Central memory CD8-positive, alpha-beta T cell (primary cell): ENCODE measurements at regions not wholly inside any gene's neighbourhood (a gene's known extent, or its start where the extent isn't known, plus 50 kb on each side); places are given as distances from the start of the nearest gene placed in this dataset.

Source experiments
- ATAC-seq: fragments of 150-1000 bp; cut with Tn5 transposase; replicated peaks from 2 replicates; pipeline ENCODE4 v1.10.0; 2022; ENCODE audit warnings: mild to moderate bottlenecking, moderate FRiP score, moderate number of reproducible peaks; ENCODE audit not compliant: poor library complexity, severe bottlenecking; ENCODE audit errors: extremely low read depth
- DNase-seq, 2 donors: peaks; one replicate each; pipeline ENCODE4 v3.0.0; 2021; ENCODE audit warnings: low spot score in 2 of 2
- H3K27ac Mint-ChIP-seq: one replicate; pipeline ENCODE4 v1.8.0; 2022; ENCODE audit warnings: low read depth, mild to moderate bottlenecking, moderate library complexity, mixed read lengths
- H3K27me3 Mint-ChIP-seq: one replicate; pipeline ENCODE4 v1.8.0; 2022; ENCODE audit warnings: mixed read lengths
- H3K36me3 Mint-ChIP-seq: one replicate; pipeline ENCODE4 v1.8.0; 2022; ENCODE audit warnings: mild to moderate bottlenecking, moderate library complexity, mixed read lengths; ENCODE audit not compliant: insufficient read depth
- H3K4me1 Mint-ChIP-seq: one replicate; pipeline ENCODE4 v1.8.0; 2022; ENCODE audit warnings: mixed read lengths
- H3K4me3 Mint-ChIP-seq: one replicate; pipeline ENCODE4 v1.8.0; 2022; ENCODE audit warnings: mild to moderate bottlenecking, moderate library complexity, mixed read lengths
- H3K9me3 Mint-ChIP-seq: one replicate; pipeline ENCODE4 v1.8.0; 2022; ENCODE audit warnings: mixed read lengths

GRCh38 chr2:22887426-22887825 is 497.6 kb upstream of the KLHL29 start:
- DNase-seq (no peak), ATAC-seq (no peak)
- H3K27ac Mint-ChIP-seq, result no peak overlapping the region
- H3K27me3 Mint-ChIP-seq, result no peaks in the 10 kb centered on the region
- H3K4me1 Mint-ChIP-seq, result no peaks in the 10 kb centered on the region
- no peak overlapping the region for H3K4me3 Mint-ChIP-seq
- no peaks in the 10 kb centered on the region for H3K36me3 Mint-ChIP-seq
- H3K9me3 Mint-ChIP-seq, result peaks cover 17% of the 10 kb centered on the region

GRCh38 chr2:22887845-22888244 is 497.1 kb upstream of the KLHL29 start:
- Mint-ChIP-seq H3K27ac (no peak overlapping the region), H3K27me3 (no peaks in the 10 kb centered on the region), H3K4me1 (no peaks in the 10 kb centered on the region), H3K9me3 (peaks cover 17% of the 10 kb centered on the region), H3K4me3 (no peak overlapping the region), H3K36me3 (no peaks in the 10 kb centered on the region)
- DNase-seq, result no peak
- ATAC-seq, result no peak

GRCh38 chr2:22890132-22890531 is 494.8 kb upstream of the KLHL29 start:
- no peaks in the 10 kb centered on the region for H3K4me1 Mint-ChIP-seq
- H3K36me3 Mint-ChIP-seq, result no peaks in the 10 kb centered on the region
- no peak for ATAC-seq
- no peaks in the 10 kb centered on the region for H3K27me3 Mint-ChIP-seq
- H3K9me3 Mint-ChIP-seq, result peaks cover 11% of the 10 kb centered on the region
- DNase-seq, result no peak
- H3K4me3 Mint-ChIP-seq, result no peak overlapping the region
- no peak overlapping the region for H3K27ac Mint-ChIP-seq

DNA sequence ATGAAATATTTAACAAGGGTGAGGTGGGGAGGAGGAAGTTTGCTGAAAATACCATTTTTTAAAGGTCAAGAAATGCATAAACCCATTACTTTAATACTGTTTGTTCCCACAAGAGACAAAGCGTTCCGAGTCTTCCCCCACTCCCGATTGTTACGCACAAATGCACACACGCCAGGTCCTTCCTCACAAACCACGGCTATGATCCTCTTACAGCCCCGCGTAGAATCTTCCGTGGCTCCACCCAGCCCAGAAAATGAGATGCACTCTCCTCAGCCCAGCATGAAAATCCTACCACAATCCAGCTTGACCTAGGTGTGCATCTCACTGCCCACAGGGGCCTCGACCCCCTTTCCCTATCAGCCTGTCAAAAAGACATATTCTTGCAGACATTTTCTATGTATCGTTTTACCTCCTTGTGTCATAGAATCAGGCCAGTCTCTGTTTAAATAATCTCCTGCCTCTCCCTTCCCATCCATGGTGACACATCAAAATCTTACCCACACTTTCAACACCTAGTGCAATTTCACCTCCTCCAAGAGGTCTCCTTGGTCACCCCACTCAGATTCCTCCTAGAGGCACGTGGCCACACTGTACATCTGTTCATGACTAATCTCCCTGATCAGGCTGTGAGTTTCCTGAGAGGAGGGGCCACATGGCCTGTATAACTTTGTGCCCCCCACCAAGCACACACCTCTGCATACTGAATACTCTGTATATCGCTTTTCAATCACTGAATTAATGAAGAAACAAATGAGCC is 491.0 kb upstream of the KLHL29 start:
- H3K36me3 Mint-ChIP-seq, result no peaks in the 10 kb centered on the region
- peaks cover 6% of the 10 kb centered on the region for H3K9me3 Mint-ChIP-seq
- no peaks in the 10 kb centered on the region for H3K27me3 Mint-ChIP-seq
- H3K4me1 Mint-ChIP-seq, result no peaks in the 10 kb centered on the region
- no peak overlapping the region for H3K27ac Mint-ChIP-seq
- no peak for ATAC-seq
- no peak overlapping the region for H3K4me3 Mint-ChIP-seq
- DNase-seq, result no peak

GRCh38 chr2:22894761-22895160 is 490.2 kb upstream of the KLHL29 start:
- Mint-ChIP-seq H3K9me3 (peaks cover 10% of the 10 kb centered on the region), H3K27ac (no peak overlapping the region), H3K4me1 (no peaks in the 10 kb centered on the region), H3K27me3 (no peaks in the 10 kb centered on the region), H3K36me3 (no peaks in the 10 kb centered on the region), H3K4me3 (no peak overlapping the region)
- DNase-seq, result no peak
- ATAC-seq, result no peak

GRCh38 chr2:22897428-22897827 is 487.6 kb upstream of the KLHL29 start:
- H3K27ac Mint-ChIP-seq, result no peak overlapping the region
- H3K9me3 Mint-ChIP-seq, result peaks cover 12% of the 10 kb centered on the region
- no peak overlapping the region for H3K4me3 Mint-ChIP-seq
- ATAC-seq (no peak), DNase-seq (no peak)
- H3K4me1 Mint-ChIP-seq, result no peaks in the 10 kb centered on the region
- no peaks in the 10 kb centered on the region for H3K27me3 Mint-ChIP-seq
- no peaks in the 10 kb centered on the region for H3K36me3 Mint-ChIP-seq

- peaks cover 12% of the 10 kb centered on the region for H3K9me3 Mint-ChIP-seq
- no peaks in the 10 kb centered on the region for H3K36me3 Mint-ChIP-seq
- DNase-seq, result no peak
- no peak overlapping the region for H3K4me3 Mint-ChIP-seq
- H3K4me1 Mint-ChIP-seq, result no peaks in the 10 kb centered on the region
- ATAC-seq, result no peak
- H3K27ac Mint-ChIP-seq, result no peak overlapping the region
- H3K27me3 Mint-ChIP-seq, result no peaks in the 10 kb centered on the region
Observed at GRCh38 chr2:22900674-22901073, 484.3 kb upstream of the KLHL29 start.

DNA sequence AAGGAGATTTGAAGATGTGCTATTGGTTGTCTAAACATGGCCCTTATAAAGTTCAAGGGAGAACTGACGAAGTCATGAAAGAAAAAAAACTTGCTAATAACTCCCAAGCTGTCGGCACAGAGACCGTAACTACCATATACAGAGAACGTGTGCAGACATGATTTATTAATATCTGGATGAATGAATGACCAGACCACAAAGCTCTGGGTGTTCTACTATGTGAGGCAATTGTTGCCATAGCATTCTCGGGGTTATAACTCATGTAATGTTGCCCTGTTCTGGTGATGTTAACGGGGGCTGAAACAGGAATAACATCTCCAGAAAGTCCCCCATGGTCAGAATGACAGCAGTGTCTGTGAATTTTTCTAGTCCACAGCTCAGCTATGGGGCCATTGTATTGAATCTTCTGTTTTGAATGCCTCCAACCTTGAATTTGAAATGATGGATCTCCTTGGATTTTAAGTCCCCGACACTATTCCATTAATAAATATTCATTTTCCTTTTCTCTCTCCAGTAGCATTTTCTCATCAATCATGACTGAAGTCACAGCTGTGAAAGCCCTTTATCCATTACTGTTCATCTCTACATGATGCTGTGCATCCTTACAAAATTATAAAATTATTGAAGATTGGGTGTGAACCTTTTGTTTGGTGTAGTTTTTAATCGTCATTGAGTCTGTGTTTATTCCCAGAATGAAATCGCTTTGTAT is 483.4 kb upstream of the KLHL29 start:
- H3K9me3 Mint-ChIP-seq, result peaks cover 12% of the 10 kb centered on the region
- H3K4me1 Mint-ChIP-seq, result no peaks in the 10 kb centered on the region
- no peaks in the 10 kb centered on the region for H3K27me3 Mint-ChIP-seq
- H3K36me3 Mint-ChIP-seq, result no peaks in the 10 kb centered on the region
- H3K4me3 Mint-ChIP-seq, result no peak overlapping the region
- DNase-seq, result no peak
- no peak overlapping the region for H3K27ac Mint-ChIP-seq
- ATAC-seq, result no peak

DNA sequence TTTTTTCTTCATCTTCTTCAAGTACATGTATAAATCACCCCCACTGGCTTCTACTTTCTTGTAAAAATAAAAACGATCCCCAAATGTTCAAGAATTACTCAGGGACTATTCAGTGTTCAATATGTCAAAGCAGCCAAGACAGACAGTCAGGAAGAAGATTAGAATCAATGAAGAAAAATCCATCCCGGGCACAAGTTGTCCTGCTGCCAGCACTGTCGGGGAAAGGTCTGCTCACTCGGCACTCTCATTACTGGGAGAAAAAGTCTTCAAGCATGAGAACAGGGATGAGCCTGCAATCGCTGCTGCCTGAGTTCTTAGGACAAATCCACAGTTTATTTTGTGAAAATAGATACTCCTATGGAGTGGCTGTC is 482.8 kb upstream of the KLHL29 start:
- H3K36me3 Mint-ChIP-seq, result no peaks in the 10 kb centered on the region
- no peaks in the 10 kb centered on the region for H3K27me3 Mint-ChIP-seq
- H3K9me3 Mint-ChIP-seq, result peaks cover 12% of the 10 kb centered on the region
- no peak overlapping the region for H3K4me3 Mint-ChIP-seq
- no peaks in the 10 kb centered on the region for H3K4me1 Mint-ChIP-seq
- DNase-seq (no peak), ATAC-seq (no peak)
- no peak overlapping the region for H3K27ac Mint-ChIP-seq

DNA sequence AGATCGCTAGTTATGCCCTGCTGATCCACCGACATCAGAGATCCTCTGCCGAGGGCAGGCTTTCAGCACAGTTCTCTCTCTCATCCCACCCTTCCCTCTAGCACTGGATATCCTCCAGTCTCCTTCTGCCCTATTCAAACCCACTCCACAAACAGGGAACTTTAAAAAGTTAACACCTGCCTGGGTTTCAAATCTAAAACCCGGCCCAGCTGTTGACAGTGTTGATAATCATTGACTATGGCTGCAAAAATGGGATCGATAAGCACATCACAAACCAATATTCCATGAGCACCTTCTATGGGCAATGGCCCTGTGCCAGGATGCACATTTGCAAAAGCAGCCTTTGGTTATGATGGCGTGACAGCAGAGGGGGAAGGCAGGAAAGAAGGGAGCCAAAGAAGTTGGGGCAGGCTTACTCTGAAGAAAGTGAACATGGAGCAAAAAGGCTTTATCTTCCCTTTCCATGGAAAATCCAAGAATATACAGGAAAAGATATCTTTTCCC is 482.3 kb upstream of the KLHL29 start:
- H3K27ac Mint-ChIP-seq, result no peak overlapping the region
- no peaks in the 10 kb centered on the region for H3K27me3 Mint-ChIP-seq
- no peaks in the 10 kb centered on the region for H3K36me3 Mint-ChIP-seq
- no peak for ATAC-seq
- H3K4me1 Mint-ChIP-seq, result no peaks in the 10 kb centered on the region
- peaks cover 12% of the 10 kb centered on the region for H3K9me3 Mint-ChIP-seq
- no peak for DNase-seq
- H3K4me3 Mint-ChIP-seq, result no peak overlapping the region

DNA sequence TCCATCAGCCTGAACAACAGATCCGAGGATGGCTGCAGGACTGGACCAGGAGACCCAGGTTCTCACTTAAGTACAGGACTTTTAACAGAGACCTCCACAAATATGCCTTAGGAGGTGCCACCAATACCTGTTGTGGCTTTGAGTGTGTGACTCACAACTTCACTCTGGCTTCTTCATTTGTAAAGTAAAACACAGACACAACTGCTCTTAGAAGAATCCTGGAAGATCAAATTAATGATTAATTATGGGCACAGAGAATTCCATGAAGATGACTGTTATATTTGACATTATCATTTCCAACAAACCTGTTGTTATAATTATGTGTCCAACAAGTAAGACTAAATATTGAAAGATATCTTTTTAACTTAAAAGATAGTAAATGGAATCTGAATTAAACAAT is 481.4 kb upstream of the KLHL29 start:
- no peaks in the 10 kb centered on the region for H3K27me3 Mint-ChIP-seq
- H3K9me3 Mint-ChIP-seq, result peaks cover 18% of the 10 kb centered on the region
- ATAC-seq (no peak), DNase-seq (no peak)
- no peaks in the 10 kb centered on the region for H3K36me3 Mint-ChIP-seq
- no peaks in the 10 kb centered on the region for H3K4me1 Mint-ChIP-seq
- no peak overlapping the region for H3K4me3 Mint-ChIP-seq
- H3K27ac Mint-ChIP-seq, result no peak overlapping the region

DNA sequence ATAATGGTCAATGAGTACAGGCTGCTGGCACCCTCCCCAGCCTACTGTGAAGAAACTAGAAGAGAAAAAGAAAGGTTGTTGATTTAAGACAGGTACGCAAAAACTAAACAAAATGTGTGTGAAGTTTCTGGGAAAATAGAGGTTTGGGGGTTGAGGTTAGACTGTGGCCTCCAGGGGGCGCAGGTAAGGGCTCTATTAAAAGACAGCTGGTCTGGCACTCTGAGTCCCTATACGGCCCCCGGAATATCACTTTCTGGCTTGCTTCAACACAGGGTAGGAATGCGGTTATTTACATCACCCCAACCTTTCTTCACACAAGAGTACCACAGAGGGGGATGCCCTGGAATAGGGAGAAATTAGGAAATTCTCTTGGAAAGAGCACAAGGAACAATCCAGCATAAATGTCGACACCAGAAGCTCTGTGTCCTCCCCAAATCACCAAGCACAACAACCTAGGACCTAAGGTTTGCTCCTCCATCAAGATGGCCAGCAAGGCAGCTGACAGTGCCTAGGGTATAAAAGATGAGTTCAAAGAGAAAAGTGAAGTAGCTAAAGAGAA is 480.8 kb upstream of the KLHL29 start:
- H3K27me3 Mint-ChIP-seq, result no peaks in the 10 kb centered on the region
- H3K4me3 Mint-ChIP-seq, result no peak overlapping the region
- no peak for DNase-seq
- no peak overlapping the region for H3K27ac Mint-ChIP-seq
- ATAC-seq, result no peak
- H3K36me3 Mint-ChIP-seq, result no peaks in the 10 kb centered on the region
- no peaks in the 10 kb centered on the region for H3K4me1 Mint-ChIP-seq
- peaks cover 18% of the 10 kb centered on the region for H3K9me3 Mint-ChIP-seq

DNA sequence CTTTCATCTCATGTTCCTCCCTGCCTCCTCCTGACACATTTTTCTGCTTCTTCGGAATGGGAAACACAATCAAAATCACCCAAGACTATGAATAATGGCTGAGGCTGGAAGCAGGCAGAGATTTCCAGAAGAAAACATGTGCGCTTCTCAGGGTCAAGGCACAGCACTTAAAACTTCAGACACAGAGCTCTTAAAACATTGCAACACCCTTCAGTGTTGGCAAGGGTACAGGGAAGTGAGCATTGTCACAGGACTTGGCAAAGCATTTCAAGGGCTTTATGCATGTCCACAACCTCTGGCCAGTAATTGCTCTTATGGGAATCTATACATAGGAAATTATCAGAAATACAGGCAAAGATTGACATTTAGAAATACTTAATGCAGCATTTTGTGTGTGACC is 477.6 kb upstream of the KLHL29 start:
- ATAC-seq, result no peak
- Mint-ChIP-seq H3K27me3 (no peaks in the 10 kb centered on the region), H3K4me3 (no peak overlapping the region), H3K36me3 (no peaks in the 10 kb centered on the region), H3K9me3 (peaks cover 10% of the 10 kb centered on the region), H3K4me1 (no peaks in the 10 kb centered on the region), H3K27ac (no peak overlapping the region)
- DNase-seq, result no peak
